ENCODE measurements at regions not wholly inside any gene's neighbourhood (a gene's known extent, or its start where the extent isn't known, plus 50 kb on each side); places are given as distances from the start of the nearest gene placed in this dataset.
A peak's percentile ranks its signal among the peaks of the same experiment; 100 is the strongest.
"Not testable (repeated sequence)": the region's sequence is repeated elsewhere in the genome, so short reads cannot be mapped to it uniquely, and the experiment has no call there.

DNA sequence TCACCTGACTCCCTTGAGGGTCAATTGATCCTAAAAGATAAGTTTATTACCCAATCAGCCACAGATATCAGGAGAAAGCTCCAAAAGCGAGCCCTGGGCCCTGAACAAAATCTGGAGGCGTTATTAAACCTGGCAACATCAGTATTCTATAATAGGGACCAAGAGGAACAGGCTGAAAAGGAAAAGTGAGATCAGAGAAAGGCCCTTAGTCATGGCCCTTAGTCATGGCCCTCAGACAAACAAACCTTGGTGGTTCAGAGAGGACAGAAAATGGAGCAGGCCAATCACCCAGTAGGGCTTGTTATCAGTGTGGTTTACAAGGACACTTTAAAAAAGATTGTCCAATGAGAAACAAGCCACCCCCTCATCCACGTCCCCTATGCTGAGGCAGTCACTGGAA is 106.5 kb upstream of the PRDX6 start:
- not testable (repeated sequence) for H3K36me3 ChIP-seq (ENCODE audit: control insufficient read depth, insufficient read depth, low read length); H3K27me3 ChIP-seq (ENCODE audit: control insufficient read depth, insufficient read depth, low read length); H3K9me3 ChIP-seq (ENCODE audit: control insufficient read depth, insufficient read depth, low read length); H3K9ac ChIP-seq (ENCODE audit: low read depth, low read length); H3K27ac ChIP-seq (ENCODE audit: low read depth, low read length); H3K4me3 ChIP-seq (ENCODE audit: low read depth, low read length); H3K4me1 ChIP-seq (ENCODE audit: control insufficient read depth, insufficient read depth, low read length)

DNA sequence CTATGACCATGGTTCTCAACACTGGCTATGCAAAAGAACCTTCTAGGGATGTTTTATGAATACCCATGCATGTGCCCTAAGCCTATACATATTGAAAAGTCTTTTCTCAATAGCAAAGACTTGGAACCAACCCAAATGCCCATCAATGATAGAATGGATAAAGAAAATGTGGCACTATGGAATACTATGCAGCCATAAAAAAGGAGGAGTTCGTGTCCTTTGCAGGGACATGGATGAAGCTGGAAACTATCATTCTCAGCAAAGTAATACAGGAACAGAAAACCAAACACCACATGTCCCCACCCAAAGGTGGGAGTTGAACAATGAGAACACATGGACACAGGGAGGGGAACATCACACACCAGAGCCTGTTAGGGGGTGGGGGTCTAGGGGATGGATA is 101.1 kb upstream of the PRDX6 start:
- not testable (repeated sequence) for H3K4me1 ChIP-seq (ENCODE audit: control insufficient read depth, insufficient read depth, low read length); H3K9ac ChIP-seq (ENCODE audit: low read depth, low read length); H3K27ac ChIP-seq (ENCODE audit: low read depth, low read length); H3K9me3 ChIP-seq (ENCODE audit: control insufficient read depth, insufficient read depth, low read length); H3K4me3 ChIP-seq (ENCODE audit: low read depth, low read length); H3K36me3 ChIP-seq (ENCODE audit: control insufficient read depth, insufficient read depth, low read length); H3K27me3 ChIP-seq (ENCODE audit: control insufficient read depth, insufficient read depth, low read length)

DNA sequence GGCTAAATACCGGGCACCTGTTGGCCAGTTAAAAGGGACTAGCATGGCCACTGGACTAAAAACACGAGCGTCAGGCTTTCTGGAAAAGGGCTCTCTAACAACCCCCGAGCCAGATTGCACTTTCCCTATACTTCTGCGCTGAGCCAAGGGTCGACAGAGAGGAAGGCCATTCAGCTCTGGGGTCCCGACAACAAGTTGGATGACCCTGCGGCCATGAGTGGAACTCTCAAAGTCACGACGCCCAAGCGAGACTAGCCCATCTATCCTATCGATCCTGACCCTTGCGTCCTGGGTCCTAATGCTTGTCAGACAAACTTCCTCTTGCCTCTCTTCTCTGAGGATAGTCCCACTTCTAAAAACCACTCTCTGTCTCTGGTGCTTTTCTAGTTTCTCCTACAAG is 99.9 kb upstream of the PRDX6 start:
- Histone ChIP-seq H3K27me3 (ENCODE audit: control insufficient read depth, insufficient read depth, low read length) (no peaks in the 10 kb centered on the region), H3K36me3 (ENCODE audit: control insufficient read depth, insufficient read depth, low read length) (no peaks in the 10 kb centered on the region), H3K27ac (ENCODE audit: low read depth, low read length) (no peak overlapping the region), H3K4me3 (ENCODE audit: low read depth, low read length) (no peak overlapping the region), H3K9ac (ENCODE audit: low read depth, low read length) (no peak overlapping the region), H3K4me1 (ENCODE audit: control insufficient read depth, insufficient read depth, low read length) (no peaks in the 10 kb centered on the region), H3K9me3 (ENCODE audit: control insufficient read depth, insufficient read depth, low read length) (peaks cover 5% of the 10 kb centered on the region; the same call in 1 of the 2 replicates)

DNA sequence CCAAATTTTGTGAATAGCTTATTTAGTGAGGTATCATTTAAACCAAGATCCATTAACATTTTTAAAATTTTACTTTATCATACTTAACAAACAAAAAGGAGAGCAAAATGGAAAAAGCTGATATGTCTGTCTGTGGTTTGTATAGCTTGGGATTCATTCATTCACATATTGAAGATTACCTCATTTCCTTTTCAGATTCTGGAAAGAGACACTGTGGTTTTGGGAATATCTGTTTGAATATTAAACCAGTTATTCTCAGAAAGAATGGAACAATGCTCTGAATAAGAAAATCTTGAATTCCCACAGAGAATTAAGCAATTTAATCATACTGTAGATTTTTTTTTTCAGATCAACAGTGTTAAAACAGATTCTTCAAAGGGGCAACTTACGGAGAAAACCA is 93.8 kb upstream of the PRDX6 start:
- no peaks in the 10 kb centered on the region for H3K4me1 ChIP-seq (ENCODE audit: control insufficient read depth, insufficient read depth, low read length)
- no peak overlapping the region for H3K27ac ChIP-seq (ENCODE audit: low read depth, low read length)
- H3K36me3 ChIP-seq (ENCODE audit: control insufficient read depth, insufficient read depth, low read length): no peaks in the 10 kb centered on the region
- no peak overlapping the region for H3K4me3 ChIP-seq (ENCODE audit: low read depth, low read length)
- H3K9me3 ChIP-seq (ENCODE audit: control insufficient read depth, insufficient read depth, low read length): no peaks in the 10 kb centered on the region
- no peaks in the 10 kb centered on the region for H3K27me3 ChIP-seq (ENCODE audit: control insufficient read depth, insufficient read depth, low read length)
- H3K9ac ChIP-seq (ENCODE audit: low read depth, low read length): no peak overlapping the region

DNA sequence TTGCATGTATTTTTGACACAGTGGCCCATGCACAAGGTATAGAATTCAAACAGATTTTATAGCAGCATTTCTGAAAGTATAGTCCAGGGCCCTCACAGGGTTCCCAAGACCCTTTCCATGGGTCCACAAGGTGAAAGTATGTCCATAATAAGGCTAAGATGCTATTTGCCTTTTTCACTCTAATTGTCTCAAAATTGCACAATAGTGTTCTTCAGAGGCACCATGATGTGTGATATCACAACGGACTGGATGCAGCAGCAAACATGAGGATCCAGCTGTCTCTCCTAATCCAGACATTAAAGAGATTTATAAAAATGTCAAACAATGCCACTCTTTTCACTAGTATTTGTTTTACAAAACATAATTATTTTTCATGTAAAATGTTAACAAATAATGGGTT is 88.8 kb upstream of the PRDX6 start:
- Histone ChIP-seq H3K9ac (ENCODE audit: low read depth, low read length) (no peak overlapping the region), H3K36me3 (ENCODE audit: control insufficient read depth, insufficient read depth, low read length) (no peaks in the 10 kb centered on the region), H3K27me3 (ENCODE audit: control insufficient read depth, insufficient read depth, low read length) (no peaks in the 10 kb centered on the region), H3K4me1 (ENCODE audit: control insufficient read depth, insufficient read depth, low read length) (no peaks in the 10 kb centered on the region), H3K9me3 (ENCODE audit: control insufficient read depth, insufficient read depth, low read length) (no peaks in the 10 kb centered on the region), H3K27ac (ENCODE audit: low read depth, low read length) (no peak overlapping the region), H3K4me3 (ENCODE audit: low read depth, low read length) (no peak overlapping the region)

DNA sequence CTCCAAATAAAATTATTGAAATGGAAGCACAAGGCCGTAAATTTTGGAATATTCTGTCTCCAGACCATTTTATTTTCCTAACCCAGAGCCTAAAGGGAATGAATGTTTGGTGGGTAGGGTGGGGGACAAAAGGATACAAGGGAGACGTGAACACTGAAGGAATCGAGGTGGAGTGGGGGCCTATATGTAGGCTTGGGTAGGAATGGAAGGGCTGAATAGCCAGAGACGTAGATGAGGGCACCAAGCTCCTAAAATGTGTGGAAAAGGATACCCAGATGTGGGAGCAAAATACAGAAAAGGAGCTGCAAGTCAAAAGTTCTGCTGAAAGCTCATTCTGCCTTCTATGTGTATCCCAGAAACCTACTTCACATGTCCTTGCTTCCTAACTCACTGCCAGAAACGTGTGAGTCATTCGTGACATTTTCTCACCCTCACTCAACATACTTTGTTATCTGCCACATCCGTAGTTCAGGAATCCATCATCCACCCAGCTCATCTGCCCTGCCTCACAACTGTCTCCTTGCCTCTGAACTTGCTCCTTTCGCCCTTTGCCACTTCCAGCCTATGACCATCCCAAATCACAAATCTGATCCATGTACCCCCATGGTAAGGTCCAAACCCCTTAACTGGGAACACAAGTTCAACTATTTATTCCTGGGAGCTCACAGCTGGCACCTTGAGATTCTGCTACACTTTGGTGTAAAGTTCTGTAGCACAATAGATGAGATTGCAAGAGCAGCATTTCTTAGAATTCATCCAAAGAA is 84.1 kb upstream of the PRDX6 start:
- H3K4me1 ChIP-seq (ENCODE audit: control insufficient read depth, insufficient read depth, low read length): no peaks in the 10 kb centered on the region
- H3K4me3 ChIP-seq (ENCODE audit: low read depth, low read length): no peak overlapping the region
- no peak overlapping the region for H3K27ac ChIP-seq (ENCODE audit: low read depth, low read length)
- no peak overlapping the region for H3K9ac ChIP-seq (ENCODE audit: low read depth, low read length)
- H3K9me3 ChIP-seq (ENCODE audit: control insufficient read depth, insufficient read depth, low read length): no peaks in the 10 kb centered on the region
- H3K36me3 ChIP-seq (ENCODE audit: control insufficient read depth, insufficient read depth, low read length): no peaks in the 10 kb centered on the region
- no peaks in the 10 kb centered on the region for H3K27me3 ChIP-seq (ENCODE audit: control insufficient read depth, insufficient read depth, low read length)

DNA sequence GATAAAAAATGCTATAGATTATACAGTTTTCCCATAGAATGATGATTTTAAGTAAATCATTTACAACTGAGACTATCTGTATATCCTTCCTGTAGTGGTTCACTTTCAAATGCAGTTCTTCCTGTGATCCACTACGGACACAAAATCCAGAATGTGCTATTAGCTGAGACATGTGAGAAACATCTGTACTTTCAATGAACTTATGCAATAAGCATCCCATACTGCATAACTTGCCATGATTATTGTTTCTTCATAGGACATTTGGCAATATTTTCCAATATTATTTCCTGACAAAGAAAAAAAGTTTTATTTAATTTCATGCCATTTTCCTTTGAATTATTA is 83.5 kb upstream of the PRDX6 start:
- no peaks in the 10 kb centered on the region for H3K36me3 ChIP-seq (ENCODE audit: control insufficient read depth, insufficient read depth, low read length)
- H3K27me3 ChIP-seq (ENCODE audit: control insufficient read depth, insufficient read depth, low read length): no peaks in the 10 kb centered on the region
- H3K4me1 ChIP-seq (ENCODE audit: control insufficient read depth, insufficient read depth, low read length): no peaks in the 10 kb centered on the region
- H3K27ac ChIP-seq (ENCODE audit: low read depth, low read length): no peak overlapping the region
- H3K4me3 ChIP-seq (ENCODE audit: low read depth, low read length): no peak overlapping the region
- no peak overlapping the region for H3K9ac ChIP-seq (ENCODE audit: low read depth, low read length)
- H3K9me3 ChIP-seq (ENCODE audit: control insufficient read depth, insufficient read depth, low read length): no peaks in the 10 kb centered on the region

DNA sequence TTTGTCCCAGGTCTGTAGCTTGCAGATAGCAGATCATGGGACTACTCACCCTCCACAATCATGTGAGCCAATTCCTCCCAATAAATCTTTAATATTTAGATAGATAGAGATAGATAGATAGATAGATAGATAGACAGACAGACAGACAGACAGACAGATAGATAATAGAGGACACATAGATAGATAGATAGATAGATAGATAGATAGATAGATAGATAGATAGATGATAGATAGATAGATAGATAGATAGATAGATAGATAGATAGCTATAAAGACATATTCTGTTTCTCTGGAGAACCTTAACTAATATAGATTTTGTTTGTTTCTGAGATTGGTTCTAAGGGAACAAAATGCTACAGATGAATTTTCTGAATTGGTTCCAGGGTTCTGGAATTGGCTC is 82.3 kb upstream of the PRDX6 start:
- H3K27ac ChIP-seq (ENCODE audit: low read depth, low read length): not testable (repeated sequence)

DNA sequence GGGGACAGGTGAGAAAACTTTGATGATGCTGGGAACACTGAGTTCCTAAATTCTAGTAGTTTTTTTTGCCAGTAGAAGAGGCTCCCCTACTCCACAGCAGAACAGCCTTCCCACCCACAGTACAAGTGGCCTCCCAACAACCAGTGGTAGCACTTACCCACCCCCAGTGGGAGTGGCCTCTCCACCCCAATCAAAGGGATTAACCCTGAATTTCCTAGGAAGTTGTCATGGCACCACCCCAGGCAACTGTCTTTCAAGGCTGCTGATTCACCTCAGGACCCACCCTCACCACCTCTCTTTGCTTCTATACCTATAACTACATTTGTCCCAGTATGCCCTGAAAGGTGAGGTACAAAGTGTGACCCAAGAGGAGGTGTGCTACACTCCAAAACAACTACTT is 81.4 kb upstream of the PRDX6 start:
- H3K9ac ChIP-seq (ENCODE audit: low read depth, low read length): no peak overlapping the region
- H3K4me3 ChIP-seq (ENCODE audit: low read depth, low read length): no peak overlapping the region
- no peaks in the 10 kb centered on the region for H3K36me3 ChIP-seq (ENCODE audit: control insufficient read depth, insufficient read depth, low read length)
- peaks cover 10% of the 10 kb centered on the region; the same call in 1 of the 2 replicates for H3K4me1 ChIP-seq (ENCODE audit: control insufficient read depth, insufficient read depth, low read length)
- no peaks in the 10 kb centered on the region for H3K9me3 ChIP-seq (ENCODE audit: control insufficient read depth, insufficient read depth, low read length)
- no peaks in the 10 kb centered on the region for H3K27me3 ChIP-seq (ENCODE audit: control insufficient read depth, insufficient read depth, low read length)
- H3K27ac ChIP-seq (ENCODE audit: low read depth, low read length): no peak overlapping the region

More for the DNA sequence above, 82.3 kb upstream of the PRDX6 start:
- H3K36me3 ChIP-seq (ENCODE audit: control insufficient read depth, insufficient read depth, low read length); H3K9me3 ChIP-seq (ENCODE audit: control insufficient read depth, insufficient read depth, low read length); H3K4me1 ChIP-seq (ENCODE audit: control insufficient read depth, insufficient read depth, low read length); H3K9ac ChIP-seq (ENCODE audit: low read depth, low read length); H3K4me3 ChIP-seq (ENCODE audit: low read depth, low read length); H3K27me3 ChIP-seq (ENCODE audit: control insufficient read depth, insufficient read depth, low read length): not testable (repeated sequence)

DNA sequence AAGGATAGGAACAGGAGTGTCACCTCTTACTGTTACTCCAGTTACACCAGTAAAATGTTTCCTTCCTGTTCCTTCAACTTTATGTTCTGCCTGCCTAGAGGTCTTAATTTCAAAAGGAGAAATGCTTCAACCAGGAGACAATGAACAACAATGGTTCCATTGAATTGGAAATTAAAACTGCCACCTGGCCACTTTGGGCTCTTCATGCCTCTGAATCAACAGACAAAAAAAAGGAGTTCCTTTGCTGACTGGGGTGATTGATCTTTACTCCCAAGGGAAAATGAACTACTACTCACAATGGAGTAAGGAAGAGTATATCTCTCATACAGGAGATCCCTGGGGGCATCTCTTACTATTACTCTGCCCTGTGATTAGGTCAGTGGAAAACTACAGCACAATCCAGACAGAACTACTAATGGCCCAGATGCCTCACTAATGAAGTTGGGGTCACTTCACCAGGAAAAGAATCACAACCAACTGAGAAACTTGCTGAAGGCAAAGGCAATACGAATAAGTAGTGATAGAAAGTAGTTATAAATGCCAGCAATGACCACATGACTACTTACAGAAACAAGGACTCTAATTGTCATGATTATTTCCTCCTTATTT is 76.6 kb upstream of the PRDX6 start:
- Histone ChIP-seq H3K9me3 (ENCODE audit: control insufficient read depth, insufficient read depth, low read length) (no peaks in the 10 kb centered on the region), H3K9ac (ENCODE audit: low read depth, low read length) (no peak overlapping the region), H3K36me3 (ENCODE audit: control insufficient read depth, insufficient read depth, low read length) (no peaks in the 10 kb centered on the region), H3K4me1 (ENCODE audit: control insufficient read depth, insufficient read depth, low read length) (peaks cover 14% of the 10 kb centered on the region; the same call in 1 of the 2 replicates), H3K27me3 (ENCODE audit: control insufficient read depth, insufficient read depth, low read length) (no peaks in the 10 kb centered on the region), H3K4me3 (ENCODE audit: low read depth, low read length) (no peak overlapping the region), H3K27ac (ENCODE audit: low read depth, low read length) (peak overlapping the region; percentile 1)

DNA sequence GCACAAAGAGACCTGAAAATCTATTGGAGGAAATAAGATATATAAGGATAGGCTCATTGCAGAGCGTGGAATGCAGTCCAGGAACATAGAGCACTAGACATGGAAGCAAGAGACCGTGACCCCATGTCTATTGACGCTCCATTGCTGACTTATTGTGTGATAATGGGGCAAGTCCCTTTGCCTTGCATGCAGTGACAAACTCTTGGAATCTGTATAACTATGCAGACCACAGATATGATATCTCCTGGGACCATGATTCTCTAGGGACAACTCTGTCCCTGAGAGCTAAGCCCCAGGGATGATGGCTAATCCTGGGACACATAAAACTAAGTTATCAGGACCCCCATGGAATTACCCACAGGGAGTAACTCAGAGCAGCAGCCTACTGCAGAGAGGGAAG is 73.1 kb upstream of the PRDX6 start:
- H3K27ac ChIP-seq (ENCODE audit: low read depth, low read length): no peak overlapping the region
- H3K9me3 ChIP-seq (ENCODE audit: control insufficient read depth, insufficient read depth, low read length): no peaks in the 10 kb centered on the region
- peaks cover 14% of the 10 kb centered on the region; the same call in 1 of the 2 replicates for H3K4me1 ChIP-seq (ENCODE audit: control insufficient read depth, insufficient read depth, low read length)
- no peaks in the 10 kb centered on the region for H3K27me3 ChIP-seq (ENCODE audit: control insufficient read depth, insufficient read depth, low read length)
- H3K36me3 ChIP-seq (ENCODE audit: control insufficient read depth, insufficient read depth, low read length): no peaks in the 10 kb centered on the region
- no peak overlapping the region for H3K9ac ChIP-seq (ENCODE audit: low read depth, low read length)
- no peak overlapping the region for H3K4me3 ChIP-seq (ENCODE audit: low read depth, low read length)
